ENCODE measurements at regions not wholly inside any gene's neighbourhood (a gene's known extent, or its start where the extent isn't known, plus 50 kb on each side); places are given as distances from the start of the nearest gene placed in this dataset.

GRCh38 chr1:187413405-187414169 lies 584.8 kb downstream of the PLA2G4A start:
- peak; percentile 83 for TF ChIP-seq CTCF (IDR thresholded peaks at IDR 0.05; ENCODE audit: poor library complexity, severe bottlenecking)
- peak; percentile 80 for TF ChIP-seq EP300 (conservative IDR thresholded peaks at IDR 0.05; ENCODE audit: poor library complexity, severe bottlenecking)
- TF ChIP-seq EZH2 (IDR thresholded peaks at IDR 0.05; ENCODE audit: borderline replicate concordance, insufficient read depth, low read length, poor library complexity, severe bottlenecking): no peak
- peak; percentile 35 for TF ChIP-seq POLR2AphosphoS5 (IDR thresholded peaks at IDR 0.05)
